Gastroesophageal sphincter (tissue), 2 donors: ENCODE measurements at regions not wholly inside any gene's neighbourhood (a gene's known extent, or its start where the extent isn't known, plus 50 kb on each side); places are given as distances from the start of the nearest gene placed in this dataset.

ENCODE experiments used
- EP300 ChIP-seq: sonication (generic); formaldehyde crosslinking; IDR thresholded peaks from one replicate; pipeline ENCODE4 v1.6.1; 2017; ENCODE audit warnings: antibody characterized with exemption, mild to moderate bottlenecking
- POLR2A ChIP-seq, 2 donors: fragments of 450-650 bp; IDR thresholded peaks; one replicate each; pipeline ENCODE4 v1.6.1; 2017; ENCODE audit warnings: antibody characterized with exemption in 2 of 2, mild to moderate bottlenecking in 2 of 2, moderate library complexity in 1 of 2
- POLR2AphosphoS5 ChIP-seq: sonication (generic); formaldehyde crosslinking; IDR thresholded peaks from one replicate; pipeline ENCODE4 v1.6.1; 2017; ENCODE audit warnings: antibody characterized with exemption

DNA sequence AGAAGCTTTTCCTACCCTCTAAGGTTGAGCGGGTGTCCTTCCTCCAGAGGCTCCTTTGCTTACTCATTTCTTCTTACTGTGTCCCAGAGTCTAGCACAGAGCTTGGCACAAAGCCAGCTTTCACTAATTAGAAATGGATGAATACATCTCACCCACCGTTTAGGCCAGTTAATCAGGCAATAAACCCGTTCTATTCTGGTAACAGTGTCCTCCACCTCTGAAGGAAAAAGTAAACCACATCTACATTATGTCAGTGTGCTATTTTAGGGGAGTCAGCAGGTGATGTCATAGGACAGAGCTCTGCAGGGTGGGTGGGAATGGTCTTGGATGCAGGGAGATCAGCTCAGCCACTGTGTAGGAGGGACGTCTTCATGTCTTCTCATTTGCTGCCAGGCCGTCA lies 109.2 kb downstream of the OSTF1 start:
- TF ChIP-seq POLR2AphosphoS5, result no peak
- no peak for TF ChIP-seq POLR2A (IDR thresholded peaks at IDR 0.05)
- TF ChIP-seq EP300, result no peak
